HG02970 (cell line): ENCODE measurements at regions not wholly inside any gene's neighbourhood (a gene's known extent, or its start where the extent isn't known, plus 50 kb on each side); places are given as distances from the start of the nearest gene placed in this dataset.
"Not testable (repeated sequence)": the region's sequence is repeated elsewhere in the genome, so short reads cannot be mapped to it uniquely, and the experiment has no call there.

Experiments
- ATAC-seq: cut with Tn5 transposase; IDR thresholded peaks from one replicate; pipeline ENCODE4 v1.9.1; 2021; ENCODE audit warnings: mild to moderate bottlenecking, moderate library complexity, moderate number of reproducible peaks; ENCODE audit not compliant: unreplicated experiment, low FRiP score

DNA sequence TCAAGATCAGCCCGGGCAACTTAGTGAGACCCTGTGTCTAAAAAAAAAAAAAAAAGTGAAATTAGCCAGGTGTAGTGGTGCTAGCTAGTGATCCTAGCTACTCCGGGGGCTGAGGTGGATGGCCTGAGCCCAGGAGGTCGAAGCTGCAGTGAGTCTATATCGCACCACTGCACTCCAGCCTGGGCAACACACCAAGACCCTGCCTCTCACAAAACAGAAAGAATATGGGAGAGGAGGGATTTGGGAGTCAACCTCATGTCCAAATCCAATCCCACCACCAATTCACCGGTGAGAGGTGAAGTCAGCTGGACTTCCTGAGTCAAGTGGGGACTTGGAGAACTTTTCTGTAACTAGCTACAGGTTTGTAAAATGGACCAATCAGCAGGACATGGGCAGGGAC lies 80.5 kb upstream of the MFGE8 start:
- no peak for ATAC-seq

GRCh38 chr15:88994286-88994685 lies 81.1 kb upstream of the MFGE8 start:
- no peak for ATAC-seq

DNA sequence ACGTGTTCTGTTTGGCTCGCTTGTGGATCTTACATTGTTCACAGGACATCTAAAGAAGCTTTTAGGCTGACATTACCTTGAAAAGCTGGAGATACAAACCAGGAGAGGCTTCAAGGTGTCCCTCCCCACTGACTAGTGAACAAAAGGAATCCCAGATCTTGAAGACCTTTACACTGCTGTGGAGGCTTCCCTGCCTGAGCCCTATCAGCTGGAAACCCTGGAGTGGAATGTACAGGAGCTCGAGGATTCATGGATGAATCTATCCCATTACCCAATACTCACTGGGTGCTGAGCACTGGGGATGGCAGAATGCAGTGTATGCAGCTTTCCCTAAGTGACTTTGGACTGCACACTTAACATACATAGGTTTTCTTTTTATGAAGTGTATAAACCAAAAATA lies 82.3 kb upstream of the MFGE8 start:
- no peak for ATAC-seq

GRCh38 chr15:88997531-88997930 lies 84.4 kb upstream of the MFGE8 start:
- no peak for ATAC-seq

DNA sequence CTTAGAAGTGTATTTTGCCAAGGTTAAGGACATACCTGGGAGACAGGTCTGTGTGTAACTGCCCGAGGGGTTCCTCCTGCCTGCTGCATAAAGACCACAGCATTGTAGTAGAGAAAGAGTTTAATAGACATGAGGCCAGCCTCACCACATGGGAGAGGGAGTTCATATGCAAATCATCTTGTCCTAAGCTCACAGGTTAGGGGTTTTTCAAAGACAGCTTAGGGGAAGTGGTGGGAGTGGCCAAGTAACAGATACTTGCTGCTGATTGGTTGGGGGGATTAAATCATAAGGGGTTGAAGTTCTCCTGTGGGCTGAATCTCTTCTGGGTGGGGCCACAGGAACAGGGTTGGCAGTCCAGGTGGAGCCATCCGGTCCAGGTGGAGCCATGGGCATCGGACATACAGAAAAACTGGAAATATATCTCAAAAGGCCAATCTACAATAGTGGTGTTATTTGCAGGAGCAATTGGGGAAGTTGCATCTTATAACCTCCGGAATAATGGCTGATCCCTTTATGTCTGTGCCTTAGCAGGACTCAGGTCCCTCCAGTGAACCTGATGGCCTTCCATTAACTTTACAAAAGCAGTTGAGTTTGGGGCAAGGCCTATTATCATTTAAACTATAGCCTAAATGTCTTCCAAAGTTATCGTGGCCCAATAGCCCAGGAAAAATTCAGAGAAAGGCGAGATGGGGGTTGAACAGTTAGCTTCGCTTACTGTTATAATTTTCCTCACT lies 86.0 kb upstream of the MFGE8 start:
- no peak for ATAC-seq

DNA sequence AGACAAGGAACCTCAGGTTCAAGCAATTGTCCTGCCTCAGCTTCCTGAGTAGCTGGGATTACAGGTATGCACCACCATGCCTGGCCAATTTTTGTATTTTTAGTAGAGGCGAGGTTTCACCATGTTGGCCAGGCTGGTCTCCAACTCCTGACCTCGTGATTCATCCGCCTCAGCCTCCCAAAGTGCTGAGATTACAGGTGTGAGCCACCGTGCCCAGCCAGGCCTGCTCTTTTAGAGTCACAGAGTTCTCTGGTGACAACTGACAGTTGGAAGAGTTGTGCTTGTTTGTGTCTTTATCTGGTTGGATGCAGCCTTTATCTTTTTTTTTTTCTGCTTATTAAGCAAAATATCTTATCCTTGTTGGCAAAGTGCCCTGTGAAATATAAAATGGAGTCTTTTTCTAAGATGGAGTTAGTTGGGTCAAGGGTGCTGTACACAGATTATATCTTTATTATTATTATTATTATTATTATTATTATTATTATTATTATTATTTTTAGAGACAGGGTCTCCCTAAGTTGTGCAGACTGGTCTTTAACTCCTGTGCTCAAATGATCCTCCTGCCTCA lies 86.5 kb upstream of the ABHD2 start:
- not testable (repeated sequence) for ATAC-seq

- ATAC-seq: no peak
Observed at GRCh38 chr15:89002281-89002761, 85.9 kb upstream of the ABHD2 start.

GRCh38 chr15:89002830-89003229 lies 85.4 kb upstream of the ABHD2 start:
- ATAC-seq: no peak

- no peak for ATAC-seq
Observed at GRCh38 chr15:89003865-89004725, 84.2 kb upstream of the ABHD2 start.

DNA sequence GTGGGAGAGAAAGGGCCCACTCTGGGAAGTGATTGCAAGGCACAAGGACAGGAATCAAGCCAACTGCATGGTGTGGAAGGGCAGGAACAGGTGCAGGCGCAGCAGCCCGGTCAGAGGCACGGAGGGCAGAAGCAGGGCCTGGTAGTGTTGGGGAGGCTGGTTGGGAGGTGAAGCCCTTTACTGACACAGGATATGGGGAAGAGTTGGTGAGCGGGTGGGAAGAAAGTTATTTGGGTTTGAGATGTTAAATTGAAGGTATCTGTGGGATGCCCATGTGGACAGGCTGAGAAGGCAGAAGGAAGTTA lies 83.6 kb upstream of the ABHD2 start:
- ATAC-seq: no peak

DNA sequence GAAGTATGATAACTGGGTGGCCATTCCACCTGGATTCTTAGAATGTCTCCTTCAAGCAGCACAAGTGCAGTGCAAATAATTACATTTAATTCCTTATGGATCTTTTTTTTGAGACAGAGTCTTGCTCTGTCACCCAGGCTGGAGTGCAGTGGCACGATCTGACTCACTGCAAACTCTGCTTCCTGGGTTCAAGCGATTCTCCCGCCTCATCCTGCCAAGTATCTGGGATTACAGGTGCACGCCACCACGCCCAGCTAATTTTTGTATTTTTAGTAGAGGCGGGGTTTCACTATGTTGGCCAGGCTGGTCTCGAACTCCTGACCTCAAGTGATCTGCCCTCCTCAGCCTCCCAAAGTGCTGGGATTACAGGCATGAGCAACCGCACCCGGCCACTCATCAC lies 80.7 kb upstream of the ABHD2 start:
- ATAC-seq: not testable (repeated sequence)

DNA sequence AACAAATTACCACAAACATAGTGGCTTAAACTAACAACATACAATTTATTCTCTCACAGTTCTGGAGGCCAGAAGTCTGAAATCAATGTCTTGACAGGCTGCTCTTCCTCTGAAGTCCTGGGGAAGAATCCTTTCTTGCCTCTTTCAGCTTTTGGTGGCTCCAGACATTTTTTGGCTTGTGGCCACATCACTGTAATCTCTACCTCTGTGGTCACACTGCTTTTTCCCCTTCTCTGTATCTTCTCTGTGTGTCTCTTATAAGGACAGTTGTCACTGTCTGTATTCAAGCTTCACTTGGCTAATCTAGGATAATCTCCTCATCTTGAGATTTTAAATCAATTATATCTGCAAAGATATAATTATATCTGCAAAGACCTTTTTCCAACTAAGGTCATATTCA lies 80.3 kb upstream of the ABHD2 start:
- no peak for ATAC-seq

GRCh38 chr15:89009080-89009479 lies 79.2 kb upstream of the ABHD2 start:
- ATAC-seq: no peak

- ATAC-seq: no peak
Observed at GRCh38 chr15:89015412-89016097, 72.7 kb upstream of the ABHD2 start.

DNA sequence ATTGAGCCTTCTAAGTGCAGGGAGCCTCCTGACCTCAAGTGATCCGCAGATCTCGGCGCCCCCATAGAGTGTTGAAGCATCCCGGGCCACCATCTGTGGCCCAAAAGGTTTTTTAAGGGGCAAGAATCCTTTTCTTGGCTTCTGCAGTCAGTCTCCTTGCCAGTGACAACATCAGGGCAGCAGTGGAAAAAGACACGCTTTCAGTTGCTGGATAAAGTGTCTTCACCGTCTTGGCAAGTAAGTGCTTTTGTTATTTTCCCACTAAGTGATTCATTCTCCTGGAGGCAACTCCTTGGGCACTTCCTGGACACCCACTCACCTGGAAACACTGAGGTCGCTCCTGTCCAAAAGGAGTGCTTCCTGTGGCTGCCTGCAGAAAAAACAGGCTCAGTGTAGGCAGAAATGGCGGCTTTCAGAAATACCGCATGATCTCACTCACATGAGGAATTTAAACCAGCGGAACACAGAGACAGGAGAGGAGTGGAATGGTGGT lies 71.7 kb upstream of the ABHD2 start:
- ATAC-seq: no peak

- no peak for ATAC-seq
Observed at GRCh38 chr15:89017370-89018066, 70.7 kb upstream of the ABHD2 start.

GRCh38 chr15:89018207-89018606 lies 70.0 kb upstream of the ABHD2 start:
- ATAC-seq: no peak

- no peak for ATAC-seq
Observed at GRCh38 chr15:89019436-89019835, 68.8 kb upstream of the ABHD2 start.

DNA sequence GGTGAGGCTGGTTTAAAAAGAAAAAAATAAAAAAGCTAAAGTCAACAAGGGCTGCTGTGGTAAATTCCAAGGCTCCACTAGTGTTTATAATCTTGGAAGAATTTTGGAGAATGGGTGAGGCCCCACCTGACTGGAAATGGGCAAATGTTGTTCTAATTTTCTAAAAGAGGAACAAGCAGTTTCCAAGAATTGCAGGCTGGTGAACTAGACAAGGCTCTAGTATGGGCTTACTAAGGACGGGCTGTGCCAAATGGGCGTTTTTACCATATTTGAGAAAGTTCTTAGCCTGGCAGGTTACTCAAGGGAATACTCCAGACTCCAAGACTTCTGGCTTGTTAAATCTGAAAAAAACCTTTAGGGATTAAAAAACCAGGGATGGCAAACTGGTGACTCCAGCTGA lies 67.0 kb upstream of the ABHD2 start:
- ATAC-seq: no peak

DNA sequence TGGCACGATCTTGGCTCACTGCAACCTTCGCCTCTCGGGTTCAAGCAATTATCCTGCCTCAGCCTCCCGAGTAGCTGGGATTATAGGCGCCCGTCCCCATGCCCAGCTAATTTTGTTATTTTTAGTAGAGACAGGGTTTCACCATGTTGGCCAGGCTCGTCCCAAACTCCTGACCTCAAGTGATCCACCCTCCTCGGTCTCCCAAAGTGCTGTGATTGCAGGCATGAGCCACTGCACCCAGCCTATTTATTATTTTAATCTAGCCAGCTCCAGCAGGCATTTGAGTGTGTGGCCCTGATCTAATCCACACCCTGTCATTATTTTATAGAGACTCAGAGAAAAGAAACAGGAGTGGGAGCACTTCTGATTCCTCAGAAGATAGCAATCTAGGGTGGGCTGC lies 66.4 kb upstream of the ABHD2 start:
- not testable (repeated sequence) for ATAC-seq
